Bone marrow (tissue), 2 donors: ENCODE measurements at regions not wholly inside any gene's neighbourhood (a gene's known extent, or its start where the extent isn't known, plus 50 kb on each side); places are given as distances from the start of the nearest gene placed in this dataset.

Source experiments
- DNase-seq, 2 donors: peaks; one replicate each; lab custom pipeline; 2025; lab: John Stamatoyannopoulos, UW

DNA sequence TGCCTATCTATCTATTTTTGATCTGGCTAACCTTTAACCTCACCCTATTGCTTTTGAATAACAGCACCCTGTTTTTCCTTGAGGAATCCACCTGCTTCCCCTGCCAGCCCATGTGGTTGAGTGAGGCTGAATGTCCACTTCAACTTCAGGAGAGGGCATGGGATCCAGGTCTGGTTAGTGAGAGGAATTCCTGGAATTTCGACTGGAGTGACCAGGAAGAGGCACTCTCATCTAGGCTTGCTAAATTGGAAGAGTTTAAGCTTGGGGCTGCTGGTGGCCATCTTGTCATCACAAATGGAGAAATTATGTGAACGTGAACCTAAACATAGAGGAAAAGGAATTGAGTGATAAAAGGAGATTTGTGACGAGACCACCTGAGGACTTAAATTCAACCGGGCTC is 322.1 kb downstream of the OSTF1 start:
- no peak for DNase-seq

DNA sequence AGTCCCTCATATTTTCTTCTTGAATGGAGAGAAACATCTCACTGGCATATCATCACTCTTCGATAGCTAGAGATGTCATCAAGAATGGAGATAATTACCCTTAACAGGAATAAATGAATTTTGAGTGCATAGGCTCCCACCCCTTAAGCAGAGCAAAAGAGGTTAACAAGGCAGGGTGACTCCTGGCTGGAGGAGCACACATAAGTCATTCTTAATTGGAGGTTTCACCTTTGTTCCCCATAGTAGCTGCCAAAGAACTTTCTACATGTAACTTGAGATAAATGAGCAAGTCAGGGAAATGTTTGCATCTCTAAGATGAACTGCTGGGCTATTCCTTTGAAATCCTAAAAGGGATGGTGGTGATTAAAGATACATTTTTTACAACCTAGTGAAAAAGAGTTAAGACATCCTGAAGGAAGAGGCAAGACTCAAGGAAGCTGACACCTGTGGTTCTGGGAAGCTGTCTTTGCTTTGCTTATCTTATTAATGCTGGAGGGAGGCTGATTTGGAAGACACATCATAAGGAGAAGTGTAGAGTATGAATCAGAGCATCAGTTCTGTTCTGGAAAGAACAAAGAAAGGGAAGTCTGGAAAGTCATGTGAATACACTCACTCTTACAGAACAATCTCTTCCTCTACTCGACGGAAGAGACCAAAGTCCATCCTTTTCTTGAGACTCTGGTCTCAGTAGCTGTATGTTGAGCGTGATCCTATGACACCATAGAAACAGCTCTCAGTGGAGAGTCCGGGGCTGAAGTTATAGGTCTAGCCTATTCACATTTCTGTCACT is 326.3 kb downstream of the OSTF1 start:
- DNase-seq = no peak

DNA sequence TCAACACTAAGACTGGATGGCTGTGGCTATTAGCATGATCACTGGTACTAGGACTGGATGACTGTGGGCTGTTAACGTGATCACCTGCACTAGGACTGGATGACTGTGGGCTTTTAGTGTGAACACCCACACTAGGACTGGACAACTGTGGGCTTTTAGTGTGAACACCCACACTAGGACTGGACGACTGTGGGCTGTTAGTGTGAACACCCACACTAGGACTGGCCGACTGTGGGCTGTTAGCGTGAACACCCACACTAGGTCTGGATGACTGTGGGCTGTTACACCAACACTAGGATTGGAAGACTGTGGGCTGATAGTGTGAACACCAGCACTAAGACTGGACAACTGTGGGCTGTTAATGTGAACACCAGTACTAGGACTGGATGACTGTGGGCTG is 329.2 kb downstream of the OSTF1 start:
- DNase-seq = no peak

DNA sequence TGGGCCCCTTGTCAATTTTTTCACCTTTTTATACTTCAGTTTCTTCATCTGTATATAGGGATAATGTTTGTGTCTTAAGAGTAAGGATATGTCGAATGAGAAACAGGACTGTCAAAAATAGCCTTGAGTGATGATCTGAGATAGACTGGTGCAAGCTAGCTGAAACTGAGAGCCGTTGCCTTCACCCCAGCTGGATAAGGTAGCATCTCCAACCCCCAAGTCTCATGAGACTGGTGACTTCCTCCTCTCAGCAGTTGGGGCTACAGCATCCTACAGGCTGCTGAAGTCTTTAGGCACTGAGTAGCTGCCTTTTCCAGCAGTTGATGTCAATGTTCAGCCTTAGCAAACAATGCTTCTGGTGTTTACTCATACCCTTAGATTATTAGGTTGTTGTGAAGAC is 330.2 kb downstream of the OSTF1 start:
- no peak for DNase-seq

DNA sequence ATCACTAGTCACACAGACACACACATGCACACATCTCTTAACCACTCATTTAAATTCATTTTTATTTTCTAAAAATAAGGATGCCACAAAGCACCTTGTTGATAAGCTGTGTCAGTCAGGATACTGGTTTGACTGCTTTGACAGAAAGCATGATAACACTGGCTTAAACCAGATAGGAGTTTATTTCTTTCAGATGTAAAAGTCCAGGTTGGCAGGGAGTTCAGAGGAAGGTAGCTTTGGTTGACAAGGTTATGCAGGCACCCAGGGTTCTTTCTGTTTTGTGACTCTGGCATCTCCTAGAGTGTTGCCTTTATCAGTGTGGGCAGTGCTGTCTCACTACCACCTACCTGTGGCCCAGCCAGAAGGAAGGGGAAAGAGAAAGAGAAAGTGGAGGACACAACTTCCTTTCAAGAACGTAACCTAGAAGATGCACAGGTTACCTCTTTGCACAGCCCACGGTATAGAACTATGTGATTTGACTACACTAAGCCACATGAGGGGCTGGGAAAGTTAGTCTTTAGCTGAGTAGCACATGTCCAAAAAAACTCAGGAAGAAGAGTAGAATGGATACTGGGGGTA is 334.7 kb downstream of the OSTF1 start:
- DNase-seq = no peak

DNA sequence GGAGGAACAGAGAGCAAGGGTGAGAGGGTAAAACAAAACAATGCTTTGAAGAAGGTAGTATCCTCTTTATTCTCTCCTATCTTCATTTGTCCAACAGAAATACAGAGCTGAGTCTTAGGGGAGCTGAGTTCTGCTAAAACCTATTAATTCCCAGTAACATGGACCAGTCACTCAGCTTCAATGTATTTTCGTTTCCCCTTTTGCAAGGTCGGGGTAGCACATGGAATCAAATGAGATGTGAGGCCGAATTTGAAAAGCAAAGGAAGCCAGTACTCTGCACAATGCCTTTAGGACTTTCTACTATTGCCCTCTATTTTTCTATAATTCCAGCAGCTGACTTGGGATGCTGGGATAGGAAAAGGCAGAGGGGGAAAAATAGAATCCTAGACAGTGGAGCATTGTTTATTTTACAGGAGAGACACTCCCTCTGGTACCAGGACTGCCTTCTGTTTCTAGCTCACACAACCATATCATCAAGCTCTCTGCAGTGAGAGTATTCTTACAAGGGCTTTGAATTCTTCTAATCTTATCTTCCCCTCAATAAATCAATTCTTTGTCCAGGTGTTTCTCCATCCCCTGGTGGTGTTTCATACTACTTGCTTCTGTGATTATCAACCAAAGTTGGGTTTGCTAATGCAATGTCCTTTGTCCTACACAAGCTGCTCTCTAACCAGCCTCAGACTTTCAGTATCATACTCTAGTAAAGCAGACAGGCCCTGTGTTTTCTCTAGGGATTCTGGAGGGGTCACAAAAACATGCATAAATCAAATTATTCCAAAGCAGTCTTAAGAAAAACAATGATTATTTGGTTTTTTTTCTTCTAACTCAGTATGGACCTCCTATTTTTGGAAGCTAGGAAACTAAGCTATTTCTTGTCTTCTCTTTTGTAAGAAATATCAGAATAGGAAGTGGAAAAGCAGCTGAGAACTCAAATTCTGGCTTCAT is 341.5 kb downstream of the OSTF1 start:
- DNase-seq = no peak

DNA sequence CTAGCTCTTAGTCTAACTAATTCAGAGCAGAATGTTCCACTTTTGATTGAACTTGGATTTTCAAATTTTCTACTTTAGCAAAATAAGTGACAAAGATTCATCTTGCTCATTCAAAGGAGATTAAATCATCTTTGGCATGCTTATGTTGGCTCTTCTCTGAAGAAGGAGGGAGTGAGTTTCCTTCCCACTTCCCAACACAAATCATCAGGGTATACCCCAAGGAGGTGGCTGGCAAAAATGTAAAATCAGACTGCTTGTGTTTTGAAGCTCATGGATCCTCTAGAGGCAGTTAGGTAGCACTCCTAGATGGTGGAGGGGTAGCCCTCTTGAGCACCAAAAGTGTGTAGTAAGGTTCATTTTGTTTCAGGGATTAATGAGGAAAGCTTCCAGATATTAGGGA is 343.1 kb downstream of the OSTF1 start:
- DNase-seq = no peak

DNA sequence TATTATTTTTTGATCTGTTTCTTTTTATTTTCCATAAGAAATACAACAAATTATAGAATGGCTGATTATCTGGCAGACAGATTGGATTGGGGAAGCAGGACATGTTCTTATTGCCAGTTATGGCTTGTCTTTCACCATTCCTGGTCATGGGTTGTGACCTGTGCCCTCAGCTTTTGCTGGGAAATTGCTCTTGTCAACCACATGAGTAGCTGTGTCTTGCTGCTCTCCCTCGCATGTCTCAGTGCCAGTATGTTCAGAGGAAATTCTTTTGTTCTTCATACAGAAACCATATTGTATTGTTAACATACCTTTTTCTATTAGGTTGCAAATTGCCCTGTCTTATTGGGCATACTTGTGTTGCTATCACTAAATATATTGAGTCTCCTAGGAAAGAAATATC is 344.1 kb downstream of the OSTF1 start:
- DNase-seq = no peak

DNA sequence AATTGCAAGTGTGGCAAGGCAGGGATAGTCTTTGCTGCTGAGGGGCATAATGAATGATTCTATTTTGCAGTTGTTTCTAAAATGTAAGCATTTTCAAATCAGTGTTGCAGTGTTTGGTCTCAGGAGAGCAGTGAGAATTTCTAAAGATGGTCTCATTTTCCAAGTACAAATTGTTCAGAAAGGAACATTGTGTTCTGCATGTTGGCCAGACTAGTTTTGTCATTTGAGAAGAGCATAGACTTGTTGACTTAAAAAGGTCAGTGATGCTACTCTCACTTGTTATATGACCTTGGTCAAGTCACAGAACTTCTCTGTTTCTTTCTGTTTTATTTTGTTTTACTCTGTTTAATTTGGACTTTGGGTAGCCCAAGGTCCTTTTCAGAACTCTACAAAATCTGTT is 344.6 kb downstream of the OSTF1 start:
- no peak for DNase-seq

DNA sequence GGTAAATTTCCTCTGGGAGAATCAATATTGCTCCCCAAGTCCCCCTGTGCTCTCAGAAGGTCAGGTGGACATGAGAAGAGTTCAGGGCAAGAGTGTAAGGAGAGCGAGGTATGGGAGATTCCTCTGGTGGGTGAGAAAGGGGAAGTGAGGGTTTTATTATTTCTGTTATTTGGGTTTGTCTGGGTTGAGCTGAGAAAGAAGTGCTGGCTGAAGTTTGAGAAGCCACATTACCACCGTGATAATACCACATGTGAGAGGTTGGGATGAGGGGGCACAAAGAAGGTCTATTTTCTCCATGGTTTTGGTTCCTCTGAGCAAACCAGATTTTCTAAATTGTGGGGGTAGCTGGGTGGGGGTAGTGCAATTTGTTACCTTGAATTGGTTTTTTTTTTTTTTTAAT is 350.4 kb downstream of the OSTF1 start:
- DNase-seq = no peak

DNA sequence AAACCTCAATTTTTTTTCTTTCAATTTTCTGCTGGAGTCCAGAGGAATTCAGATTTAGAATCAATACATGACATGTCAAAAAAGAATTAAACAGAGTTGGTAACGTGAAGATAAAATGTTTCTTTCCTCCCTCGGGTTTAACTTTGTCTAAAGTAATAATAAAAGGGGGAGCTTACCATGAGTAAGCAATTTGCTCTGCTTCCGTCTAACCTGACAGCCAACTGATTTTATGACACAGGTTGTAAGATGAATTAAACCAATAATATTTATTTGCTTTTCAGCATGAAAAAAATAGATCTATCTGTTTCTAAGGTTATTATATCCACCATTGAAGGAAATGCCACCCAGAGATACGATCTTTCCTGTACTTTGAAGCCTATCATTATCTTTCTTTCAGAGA is 352.6 kb downstream of the OSTF1 start:
- no peak for DNase-seq

DNA sequence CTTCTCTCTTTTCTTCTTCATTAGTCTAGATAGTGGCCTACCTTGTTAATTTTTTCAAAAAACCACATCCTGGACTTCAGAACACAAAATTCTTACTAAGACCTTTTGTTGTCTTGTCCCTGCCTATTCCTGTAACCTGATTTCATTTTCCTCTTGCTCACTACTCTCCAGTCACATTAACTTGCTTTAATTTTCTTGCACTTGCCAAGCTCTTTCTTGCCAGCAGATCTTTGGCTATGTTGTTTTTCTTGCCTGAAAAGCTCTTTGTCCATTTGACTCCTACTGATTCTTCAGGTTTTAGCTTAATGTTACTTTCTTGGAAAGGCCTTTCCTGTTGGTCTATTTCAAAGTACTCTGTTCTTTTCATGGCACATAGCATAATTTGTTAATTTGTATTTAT is 356.8 kb downstream of the OSTF1 start:
- DNase-seq = no peak

DNA sequence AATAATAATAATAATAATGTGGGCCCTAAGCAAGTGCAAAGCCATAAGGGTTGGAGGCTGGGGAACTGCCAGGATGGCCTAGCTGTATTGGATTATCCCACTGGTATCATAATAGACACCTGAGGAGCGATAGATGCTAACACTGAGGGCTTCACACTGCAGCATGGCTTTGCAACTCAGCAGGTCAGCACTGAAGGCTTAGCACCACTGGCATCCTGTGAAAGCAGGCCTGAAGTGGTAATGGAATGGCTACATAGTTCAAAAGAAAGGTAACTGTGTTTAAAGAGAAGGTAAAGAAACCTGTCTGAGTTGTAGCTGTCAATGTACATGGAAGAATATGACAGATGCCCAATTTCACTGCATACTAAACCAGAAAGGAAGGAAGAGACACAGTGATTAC is 359.0 kb downstream of the OSTF1 start:
- no peak for DNase-seq

DNA sequence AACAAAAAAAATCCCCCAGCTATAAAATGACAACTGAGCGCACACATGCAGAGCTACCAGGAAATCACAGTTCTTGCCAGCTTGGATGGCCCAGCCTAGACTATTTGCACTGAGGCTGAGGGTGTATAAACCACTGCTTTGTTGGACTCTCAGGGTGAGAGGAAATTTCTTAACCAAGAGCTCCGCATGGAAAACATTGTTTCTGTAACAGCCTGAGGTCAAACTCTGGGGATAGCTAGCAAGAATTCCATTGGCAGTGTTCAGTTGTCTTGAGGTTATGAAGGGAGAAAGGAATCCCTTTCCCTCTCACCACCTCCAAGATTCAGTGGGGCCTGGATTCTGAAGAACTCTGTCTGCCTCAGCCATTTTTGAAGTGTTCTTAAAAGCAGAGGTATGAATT is 360.0 kb downstream of the OSTF1 start:
- DNase-seq = no peak

DNA sequence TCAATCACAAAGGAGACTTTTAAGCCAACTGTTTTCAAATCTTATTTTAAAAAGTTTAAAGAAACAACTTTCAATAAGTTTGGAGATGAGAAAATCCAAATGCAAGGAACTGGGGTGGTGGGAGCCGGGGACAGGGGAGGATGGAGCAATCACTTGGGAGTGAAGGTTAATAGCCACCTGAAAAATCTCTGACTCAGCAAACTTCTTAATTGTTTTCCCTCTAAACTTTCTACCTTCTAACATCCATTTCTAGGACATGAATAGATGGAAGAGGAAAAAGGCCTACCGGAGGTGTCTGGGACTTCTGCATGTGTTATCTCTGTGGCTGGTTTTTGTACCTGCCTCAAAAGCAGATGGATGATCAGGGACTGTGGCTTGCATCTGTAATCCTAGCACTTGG is 360.6 kb downstream of the OSTF1 start:
- no peak for DNase-seq

DNA sequence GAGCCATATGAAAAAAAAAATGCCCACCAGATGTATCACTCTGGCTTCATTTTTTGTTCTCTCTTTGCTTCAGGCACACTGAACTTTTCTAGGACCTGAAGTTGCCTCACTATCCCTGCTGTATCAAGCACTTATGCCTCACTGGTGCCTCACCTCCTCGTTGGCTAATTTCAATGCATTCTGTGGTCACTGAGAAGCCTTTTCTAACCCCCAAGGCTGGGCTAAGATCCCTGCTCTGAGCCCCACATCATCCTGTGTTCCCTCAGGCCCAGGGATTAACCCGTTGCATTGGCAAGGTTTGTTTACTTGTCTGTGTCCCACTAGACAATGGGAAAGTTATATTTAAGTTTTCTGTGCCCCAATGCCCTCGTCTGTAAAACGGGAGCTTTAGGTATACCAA is 362.7 kb downstream of the OSTF1 start:
- DNase-seq = no peak

DNA sequence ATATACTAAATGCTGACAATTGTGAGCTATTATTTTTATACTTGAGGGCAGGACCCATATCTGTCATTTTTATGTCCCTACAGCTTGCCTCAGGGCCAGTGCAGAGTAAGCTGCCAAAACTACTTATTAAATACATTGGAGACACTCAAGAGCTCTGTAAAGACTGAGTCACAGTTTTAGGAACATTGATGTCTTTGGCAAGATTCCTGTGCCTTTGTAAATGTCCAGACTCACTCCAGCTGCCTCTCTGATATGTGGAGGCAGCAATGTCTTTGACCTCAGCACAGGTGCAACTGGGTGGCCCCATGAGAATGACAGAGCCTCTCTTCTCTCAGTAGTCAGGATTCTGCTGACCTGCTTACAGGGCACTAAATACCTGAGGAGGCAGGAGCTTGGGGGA is 363.2 kb downstream of the OSTF1 start:
- DNase-seq = no peak

DNA sequence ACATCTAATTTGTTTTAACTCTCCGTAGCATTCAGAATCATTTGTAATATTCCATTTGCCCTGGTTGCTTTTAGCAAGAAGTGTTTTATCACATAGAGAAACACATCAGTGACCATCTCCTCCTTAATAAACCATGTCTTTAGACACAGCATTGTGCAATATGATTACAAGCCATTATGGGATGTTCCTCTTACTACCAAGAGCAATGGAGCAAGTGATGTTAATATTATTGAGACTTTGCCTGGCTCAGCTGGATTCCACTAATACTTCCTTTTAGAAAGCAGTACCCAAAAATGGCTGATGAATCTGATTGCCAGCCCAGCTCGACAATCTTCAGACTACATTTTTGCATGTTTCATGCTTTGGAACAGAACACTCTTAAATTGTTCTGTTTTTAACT is 364.2 kb downstream of the OSTF1 start:
- no peak for DNase-seq

DNA sequence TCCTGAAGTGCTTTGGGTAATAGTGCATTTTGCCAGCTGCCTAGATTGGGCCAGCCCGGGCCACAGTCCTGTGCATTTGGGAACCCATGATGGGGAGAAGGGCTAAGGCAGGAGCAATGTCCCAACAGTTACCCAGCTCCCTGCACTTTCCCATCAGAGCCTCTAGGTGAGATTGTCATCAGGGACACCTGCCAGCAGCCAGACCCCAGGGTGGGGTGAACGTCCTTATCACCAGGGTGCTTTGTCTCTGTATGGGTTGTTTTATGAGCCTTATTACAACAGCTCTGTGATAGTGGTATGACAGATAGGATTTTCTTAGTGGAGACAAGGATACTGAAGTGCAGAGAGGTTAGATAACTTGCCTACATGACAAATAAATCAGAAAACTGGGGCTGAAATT is 365.7 kb downstream of the OSTF1 start:
- no peak for DNase-seq

DNA sequence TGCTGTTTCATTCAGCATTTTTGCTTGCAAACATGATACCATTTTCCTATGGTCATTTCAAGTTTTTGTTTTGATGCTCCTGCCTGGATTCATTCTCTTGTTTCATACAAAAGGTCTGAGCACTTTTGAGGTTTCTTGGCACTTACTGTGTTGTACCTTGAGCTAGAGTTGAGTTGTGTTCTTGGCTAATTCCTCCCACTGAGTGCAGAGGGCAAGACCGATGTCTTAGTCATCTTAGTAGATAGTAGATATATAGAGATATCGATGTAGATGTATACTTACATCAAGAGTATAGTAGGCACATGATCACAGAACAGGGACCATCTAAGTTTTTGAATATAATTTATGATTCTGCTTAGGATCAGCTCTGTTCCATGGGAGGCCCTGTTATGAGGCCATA is 366.6 kb downstream of the OSTF1 start:
- DNase-seq = no peak

DNA sequence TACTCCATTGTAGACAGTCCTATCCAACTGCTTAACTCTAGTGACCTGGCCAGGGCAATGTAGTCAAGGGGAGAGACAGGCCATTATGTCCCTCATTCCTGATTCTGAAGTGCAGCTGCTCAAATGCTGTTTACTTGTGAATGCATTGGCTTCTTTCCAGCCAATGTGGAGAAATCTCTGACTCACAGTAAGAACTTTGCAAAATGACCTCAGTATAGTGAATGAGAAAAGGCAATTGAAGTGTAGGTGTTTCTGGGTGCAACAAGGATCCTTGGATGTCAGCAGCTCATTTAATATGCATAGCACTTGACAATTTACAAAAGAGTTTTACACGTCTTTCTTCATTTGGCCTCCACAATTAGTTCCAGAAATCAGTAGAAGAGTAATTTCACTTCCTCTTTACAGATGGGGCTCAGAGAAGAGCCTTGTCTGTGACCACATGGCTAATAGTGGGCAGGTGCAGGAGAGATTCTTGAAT is 367.2 kb downstream of the OSTF1 start:
- DNase-seq = no peak

DNA sequence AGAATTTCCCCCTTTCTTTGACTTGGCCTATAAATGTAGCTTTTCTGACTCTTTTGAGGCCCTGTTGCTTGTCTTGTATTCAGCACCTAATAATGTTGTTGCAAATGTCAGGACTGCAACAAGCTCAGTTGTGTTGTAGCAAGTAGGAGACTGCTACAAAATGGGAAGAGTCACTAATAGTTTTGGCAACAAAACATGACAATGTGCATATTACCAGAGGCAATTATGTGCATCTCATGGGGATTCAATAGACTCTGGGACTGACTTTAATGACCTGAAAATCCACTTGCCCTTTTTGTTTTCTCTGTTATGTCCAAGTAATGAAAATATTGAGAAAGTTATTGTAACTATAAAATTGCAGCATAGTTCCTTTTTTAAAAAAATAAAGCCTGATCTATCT is 368.4 kb downstream of the OSTF1 start:
- DNase-seq = no peak

DNA sequence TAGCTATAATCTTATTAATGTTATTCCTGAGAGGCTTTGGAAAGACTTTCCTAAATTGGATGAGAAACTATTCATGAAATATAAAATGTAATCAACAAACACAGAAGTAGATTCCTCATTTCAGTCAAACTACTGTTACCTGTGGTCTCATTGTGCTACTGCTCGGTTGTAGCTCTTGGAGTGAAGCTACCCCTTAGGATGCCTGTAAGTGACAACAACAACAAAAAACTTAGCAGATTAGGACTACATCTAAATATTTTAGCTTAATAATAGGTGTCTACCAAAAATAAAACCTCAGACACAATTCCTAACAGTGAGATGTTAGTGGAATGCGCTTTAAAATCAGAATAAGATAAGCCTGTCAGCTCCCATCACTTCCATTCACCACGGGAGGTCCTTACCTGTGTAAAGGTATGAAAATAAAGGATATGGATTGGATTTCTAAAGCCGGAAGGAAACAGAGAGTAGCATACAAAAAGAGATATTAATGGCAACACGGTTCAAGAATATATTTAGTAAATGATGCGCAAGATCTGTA is 369.2 kb downstream of the OSTF1 start:
- DNase-seq = no peak
